ENCODE measurements at regions not wholly inside any gene's neighbourhood (a gene's known extent, or its start where the extent isn't known, plus 50 kb on each side); places are given as distances from the start of the nearest gene placed in this dataset.
"Not testable (repeated sequence)": the region's sequence is repeated elsewhere in the genome, so short reads cannot be mapped to it uniquely, and the experiment has no call there.

DNA sequence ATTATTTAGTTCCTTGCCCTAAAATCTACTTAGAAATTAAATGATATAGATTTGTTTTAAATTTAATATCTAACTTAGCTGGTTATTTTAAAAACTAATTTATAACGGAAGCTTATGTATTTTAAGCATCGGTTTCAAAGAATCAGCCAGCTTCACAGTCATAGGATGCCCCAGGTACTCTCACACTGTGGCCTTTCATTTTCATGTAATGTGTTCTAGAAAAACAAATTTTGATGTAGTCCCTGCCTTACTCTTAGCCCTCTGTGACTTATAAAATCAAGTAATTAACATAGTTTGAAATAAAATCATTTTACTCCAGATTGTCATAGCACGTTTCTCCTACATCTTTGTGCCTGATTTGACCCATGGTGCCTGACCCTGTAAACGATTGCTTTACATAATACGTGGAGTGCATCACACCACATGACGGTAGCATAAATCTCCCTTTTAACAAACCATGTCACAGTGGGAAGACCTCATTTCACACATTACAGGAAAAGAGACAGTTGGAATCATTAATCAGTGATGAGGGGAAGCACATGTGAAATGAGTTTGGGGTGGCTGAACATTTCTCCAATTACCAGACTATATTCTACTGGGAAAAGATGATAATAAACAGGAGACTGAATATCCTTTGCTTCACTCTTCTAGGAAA lies 731.5 kb upstream of the CDH9 start (continued):
- TF ChIP-seq, protein P1, sequence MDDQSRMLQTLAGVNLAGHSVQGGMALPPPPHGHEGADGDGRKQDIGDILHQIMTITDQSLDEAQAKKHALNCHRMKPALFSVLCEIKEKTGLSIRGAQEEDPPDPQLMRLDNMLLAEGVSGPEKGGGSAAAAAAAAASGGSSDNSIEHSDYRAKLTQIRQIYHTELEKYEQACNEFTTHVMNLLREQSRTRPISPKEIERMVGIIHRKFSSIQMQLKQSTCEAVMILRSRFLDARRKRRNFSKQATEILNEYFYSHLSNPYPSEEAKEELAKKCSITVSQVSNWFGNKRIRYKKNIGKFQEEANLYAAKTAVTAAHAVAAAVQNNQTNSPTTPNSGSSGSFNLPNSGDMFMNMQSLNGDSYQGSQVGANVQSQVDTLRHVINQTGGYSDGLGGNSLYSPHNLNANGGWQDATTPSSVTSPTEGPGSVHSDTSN (IDR thresholded peaks at IDR 0.05): no peak
- TF ChIP-seq MEF2A (IDR thresholded peaks at IDR 0.05; ENCODE audit: borderline replicate concordance, low read depth): no peak

DNA sequence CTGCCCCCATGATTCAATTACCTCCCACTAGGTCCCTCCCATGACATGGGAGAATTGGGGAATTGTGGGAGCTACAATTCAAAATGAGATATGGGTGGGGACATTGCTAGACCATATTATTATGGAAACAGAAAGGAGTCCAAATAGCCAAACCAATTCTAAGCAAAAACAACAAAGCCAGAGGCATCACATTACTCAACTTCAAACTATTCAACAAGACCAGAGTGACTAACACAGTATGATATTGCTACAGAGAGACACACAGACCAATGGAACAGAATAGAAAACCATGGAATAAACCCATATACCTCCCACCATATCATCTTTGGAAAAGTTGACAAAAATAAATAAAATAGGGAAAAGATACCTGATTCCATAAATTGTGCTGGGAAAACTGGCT lies 710.5 kb upstream of the CDH9 start:
- H3K4me2 ChIP-seq: no peak overlapping the region
- no peak overlapping the region for H3K9ac ChIP-seq
- no peaks in the 10 kb centered on the region for H3K79me2 ChIP-seq (ENCODE audit: insufficient read depth)
- H3K36me3 ChIP-seq (replicated peaks in 1 of 2; ENCODE audit: control insufficient read depth in 1 of 2, insufficient read depth in 2 of 2, low read length in 1 of 2): no peaks in the 10 kb centered on the region
- H2AFZ ChIP-seq (ENCODE audit: low read depth): no peak overlapping the region
- ChIA-PET CTCF (no interaction called here), POLR2A (no interaction called here)
- H4K20me1 ChIP-seq (ENCODE audit: insufficient read depth): no peaks in the 10 kb centered on the region
- no peaks in the 10 kb centered on the region for H3K27me3 ChIP-seq (ENCODE audit: insufficient read depth)
- H3K27ac ChIP-seq (ENCODE audit: low read depth in 2 of 2, low read length in 1 of 2): no peak overlapping the region
- H3K9me3 ChIP-seq: no peaks in the 10 kb centered on the region
- no peak overlapping the region for H3K4me3 ChIP-seq (ENCODE audit: low read depth in 2 of 2, low read length in 1 of 2)
- no peaks in the 10 kb centered on the region for H3K9me2 ChIP-seq
- H3F3A ChIP-seq (replicated peaks; ENCODE audit: insufficient read depth): no peaks in the 10 kb centered on the region
- DNase-seq: no peak
- TF ChIP-seq NFIC (IDR thresholded peaks at IDR 0.05; ENCODE audit: borderline replicate concordance): no peak
- TF ChIP-seq, protein P1 (IDR thresholded peaks at IDR 0.05): no peak
- TF ChIP-seq, protein P2, sequence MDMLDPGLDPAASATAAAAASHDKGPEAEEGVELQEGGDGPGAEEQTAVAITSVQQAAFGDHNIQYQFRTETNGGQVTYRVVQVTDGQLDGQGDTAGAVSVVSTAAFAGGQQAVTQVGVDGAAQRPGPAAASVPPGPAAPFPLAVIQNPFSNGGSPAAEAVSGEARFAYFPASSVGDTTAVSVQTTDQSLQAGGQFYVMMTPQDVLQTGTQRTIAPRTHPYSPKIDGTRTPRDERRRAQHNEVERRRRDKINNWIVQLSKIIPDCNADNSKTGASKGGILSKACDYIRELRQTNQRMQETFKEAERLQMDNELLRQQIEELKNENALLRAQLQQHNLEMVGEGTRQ (IDR thresholded peaks at IDR 0.05; ENCODE audit: borderline replicate concordance, low read depth, low read length): no peak
- TF ChIP-seq TAF1 (IDR thresholded peaks at IDR 0.05; ENCODE audit: borderline replicate concordance, low read depth, low read length): no peak
- TF ChIP-seq MXI1 (IDR thresholded peaks at IDR 0.05; ENCODE audit: low read depth, low read length): no peak
- TF ChIP-seq RXRA (IDR thresholded peaks at IDR 0.05; ENCODE audit: borderline replicate concordance, low read depth): no peak
- TF ChIP-seq, protein P3, sequence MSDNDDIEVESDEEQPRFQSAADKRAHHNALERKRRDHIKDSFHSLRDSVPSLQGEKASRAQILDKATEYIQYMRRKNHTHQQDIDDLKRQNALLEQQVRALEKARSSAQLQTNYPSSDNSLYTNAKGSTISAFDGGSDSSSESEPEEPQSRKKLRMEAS (IDR thresholded peaks at IDR 0.05; ENCODE audit: low read depth): no peak
- H3K4me1 ChIP-seq (ENCODE audit: control insufficient read depth in 1 of 2, insufficient read depth in 2 of 2, low read depth in 1 of 2, low read length in 1 of 2): no peaks in the 10 kb centered on the region

DNA sequence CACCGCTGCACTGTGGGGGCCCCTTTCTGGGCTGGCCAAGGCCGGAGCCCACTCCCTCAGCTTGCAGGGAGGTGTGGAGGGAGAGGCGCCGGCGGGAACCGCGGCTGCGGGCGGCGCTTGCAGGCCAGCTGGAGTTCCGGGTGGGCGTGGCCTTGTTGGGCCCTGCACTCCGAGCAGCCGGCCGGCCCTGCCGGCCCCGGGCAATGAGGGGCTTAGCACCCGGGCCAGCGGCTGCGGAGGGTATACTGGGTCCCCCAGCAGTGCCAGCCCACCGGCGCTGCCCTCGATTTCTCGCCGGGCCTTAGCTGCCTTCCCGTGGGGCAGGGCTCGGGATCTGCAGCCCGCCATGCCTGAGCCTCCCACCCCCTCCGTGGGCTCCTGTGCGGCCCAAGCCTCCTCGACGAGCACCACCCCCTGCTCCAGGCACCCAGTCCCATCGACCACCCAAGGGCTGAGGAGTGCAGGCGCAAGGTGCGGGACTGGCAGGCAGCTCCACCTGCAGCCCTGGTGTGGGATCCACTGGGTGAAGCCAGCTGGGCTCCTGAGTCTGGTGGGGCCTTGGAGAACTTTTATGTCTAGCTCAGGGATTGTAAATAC lies 705.1 kb upstream of the CDH9 start:
- H3K4me3 ChIP-seq (ENCODE audit: low read depth in 2 of 2, low read length in 1 of 2); DNase-seq; H4K20me1 ChIP-seq (ENCODE audit: insufficient read depth); CTCF ChIA-PET; H3K4me1 ChIP-seq (ENCODE audit: control insufficient read depth in 1 of 2, insufficient read depth in 2 of 2, low read depth in 1 of 2, low read length in 1 of 2); H3K9me2 ChIP-seq; H3F3A ChIP-seq (replicated peaks; ENCODE audit: insufficient read depth); H3K27ac ChIP-seq (ENCODE audit: low read depth in 2 of 2, low read length in 1 of 2); POLR2A ChIA-PET; H3K4me2 ChIP-seq; H3K79me2 ChIP-seq (ENCODE audit: insufficient read depth); H3K9me3 ChIP-seq; H3K27me3 ChIP-seq (ENCODE audit: insufficient read depth); H3K9ac ChIP-seq; H3K36me3 ChIP-seq (replicated peaks in 1 of 2; ENCODE audit: control insufficient read depth in 1 of 2, insufficient read depth in 2 of 2, low read length in 1 of 2); H2AFZ ChIP-seq (ENCODE audit: low read depth): not testable (repeated sequence)
- WGBS (ENCODE audit: low lambda C conversion rate): 56% methylated on average over 10 of the region's 35 CpGs

All from SK-N-SH (cell line).